ENCODE measurements at regions not wholly inside any gene's neighbourhood (a gene's known extent, or its start where the extent isn't known, plus 50 kb on each side); places are given as distances from the start of the nearest gene placed in this dataset.

- in situ Hi-C loops (cut with MboI; ENCODE audit: low pct_ligation_motif_present in 1 of 4, low pct_unique_long_range_greater_than_20kb in 1 of 4, low sequenced_read_pairs in 3 of 4), result no loop called here
These were observed 250.5 kb downstream of the AUH start for GRCh38 chr9:91111226-91111625.

DNA sequence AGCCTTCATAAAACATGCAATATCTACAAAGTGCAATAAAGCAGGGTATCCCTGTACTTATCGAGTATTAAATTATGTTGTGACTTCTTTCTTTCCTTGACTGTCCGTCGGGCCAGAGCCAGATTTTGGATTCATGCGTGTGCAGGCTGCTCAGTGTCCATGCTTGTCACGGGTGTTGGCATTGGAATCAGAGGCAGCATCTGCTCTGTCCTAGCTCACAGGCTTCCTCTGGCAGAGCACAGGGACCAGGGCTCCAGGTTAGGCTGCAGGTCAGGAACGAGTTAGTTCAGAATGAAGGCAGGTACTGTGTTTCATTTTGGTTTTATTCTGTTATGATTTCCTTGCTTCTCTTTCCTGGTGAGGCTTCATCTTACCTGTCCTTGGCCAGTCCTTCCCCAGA is 249.8 kb downstream of the AUH start:
- Histone ChIP-seq H3K36me3 (no peaks in the 10 kb centered on the region), H3K4me3 (no peak overlapping the region), H3K4me1 (no peaks in the 10 kb centered on the region), H3K27me3 (peaks cover 3% of the 10 kb centered on the region), H3K27ac (no peak overlapping the region), H3K9me3 (peaks cover 11 to 13% of the 10 kb centered on the region in 2 donors)
- 72 to 94% methylated on average over 2 to 6 of the region's 6 CpGs for WGBS, 2 donors (ENCODE audit: low coverage in 1 of 2)
- intact Hi-C loops (cut with DNase I; ENCODE audit: low total_unique reads) (loop anchor here (10.0 kb wide), 1 partner anchor 67 kb away; no protein-coding TSS in a partner anchor), in situ Hi-C loops (cut with MboI; ENCODE audit: low pct_ligation_motif_present in 1 of 4, low pct_unique_long_range_greater_than_20kb in 1 of 4, low sequenced_read_pairs in 3 of 4) (no loop called here)
- no peak for TF ChIP-seq POLR2A (IDR thresholded peaks at IDR 0.05)
- TF ChIP-seq CTCF (IDR thresholded peaks at IDR 0.05), result no peak
- TF ChIP-seq EP300 (IDR thresholded peaks at IDR 0.05; ENCODE audit: low read depth), result no peak
- TF ChIP-seq POLR2AphosphoS5 (IDR thresholded peaks at IDR 0.05), result no peak
- no peak for DNase-seq

More at GRCh38 chr9:91111226-91111625, 250.5 kb downstream of the AUH start:
- no peak for TF ChIP-seq POLR2AphosphoS5 (IDR thresholded peaks at IDR 0.05)
- no peak for TF ChIP-seq POLR2A (IDR thresholded peaks at IDR 0.05)
- no peak for TF ChIP-seq CTCF (IDR thresholded peaks at IDR 0.05)
- no peak for TF ChIP-seq EP300 (IDR thresholded peaks at IDR 0.05; ENCODE audit: low read depth)
- no peak overlapping the region for H3K4me3 ChIP-seq
- no peaks in the 10 kb centered on the region for H3K36me3 ChIP-seq
- no peaks in the 10 kb centered on the region for H3K4me1 ChIP-seq
- no peak for DNase-seq
- no peak overlapping the region for H3K27ac ChIP-seq
- peaks cover under 1% of the 10 kb centered on the region for H3K27me3 ChIP-seq
- intact Hi-C loops (cut with DNase I; ENCODE audit: low total_unique reads), result loop anchor here (10.0 kb wide), 1 partner anchor 66 kb away; no protein-coding TSS in a partner anchor
- peaks cover 11 to 13% of the 10 kb centered on the region in 2 donors for H3K9me3 ChIP-seq

DNA sequence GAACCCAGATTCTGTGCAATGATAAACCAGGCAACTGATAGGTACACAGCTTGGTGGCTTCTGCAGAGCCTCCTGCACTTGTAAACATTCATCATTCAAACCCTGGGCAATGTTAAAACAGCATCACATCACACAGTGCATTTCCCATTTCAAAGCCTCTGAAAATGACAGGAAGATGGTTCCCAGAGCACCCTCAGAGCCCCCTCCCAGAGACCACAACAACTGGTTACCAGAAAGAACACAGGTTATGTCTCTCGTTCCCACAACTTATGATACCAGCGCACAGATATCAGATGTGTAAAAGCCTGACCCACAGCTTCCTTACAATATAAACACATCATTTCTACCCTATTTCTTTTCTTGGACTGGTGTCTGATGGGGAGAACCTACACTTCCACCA is 248.7 kb downstream of the AUH start:
- H3K9me3 ChIP-seq, result peaks cover 11 to 13% of the 10 kb centered on the region in 2 donors
- TF ChIP-seq POLR2A (IDR thresholded peaks at IDR 0.05), result no peak
- TF ChIP-seq POLR2AphosphoS5 (IDR thresholded peaks at IDR 0.05), result no peak
- TF ChIP-seq EP300 (IDR thresholded peaks at IDR 0.05; ENCODE audit: low read depth), result no peak
- TF ChIP-seq CTCF (IDR thresholded peaks at IDR 0.05), result no peak
- peaks cover 0 to 7% (median 5%) of the 10 kb centered on the region in 4 donors for H3K4me1 ChIP-seq
- peaks cover 3% of the 10 kb centered on the region for H3K27me3 ChIP-seq
- DNase-seq, result no peak
- in situ Hi-C loops (cut with MboI; ENCODE audit: low pct_ligation_motif_present in 1 of 4, low pct_unique_long_range_greater_than_20kb in 1 of 4, low sequenced_read_pairs in 3 of 4), result no loop called here
- WGBS, 2 donors (ENCODE audit: low coverage in 1 of 2), result 83% methylated on average over 2 of the region's 2 CpGs
- H3K36me3 ChIP-seq, result no peaks in the 10 kb centered on the region
- no peak overlapping the region for H3K27ac ChIP-seq
- H3K4me3 ChIP-seq, result no peak overlapping the region
- intact Hi-C loops (cut with DNase I; ENCODE audit: low total_unique reads), result loop anchor here (10.0 kb wide), 1 partner anchor 68 kb away; no protein-coding TSS in a partner anchor

DNA sequence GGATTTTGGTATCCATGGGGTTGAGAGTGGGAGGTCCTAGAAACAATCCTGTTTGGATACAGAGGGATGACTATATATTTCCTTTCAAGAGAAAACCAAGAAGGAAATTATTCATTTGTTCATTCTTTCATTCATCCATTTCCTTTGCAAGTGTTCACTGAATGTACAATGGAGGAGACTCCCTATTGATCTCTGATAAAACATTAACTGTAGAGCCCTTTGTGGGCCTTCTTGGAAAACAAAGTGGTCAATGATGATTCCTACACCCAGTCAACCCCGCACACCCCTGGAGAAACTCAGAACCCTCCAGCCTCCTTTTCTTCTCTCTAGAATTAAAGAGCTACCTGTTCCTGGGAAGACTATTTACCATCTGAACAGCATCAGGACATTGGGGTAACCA is 247.3 kb downstream of the AUH start:
- no peak for DNase-seq
- Histone ChIP-seq H3K4me3 (no peak overlapping the region), H3K27ac (no peak overlapping the region), H3K36me3 (no peaks in the 10 kb centered on the region), H3K4me1 (peaks cover 0 to 21% (median 14%) of the 10 kb centered on the region in 4 donors), H3K9me3 (peaks cover 11 to 13% of the 10 kb centered on the region in 2 donors), H3K27me3 (peaks cover 3% of the 10 kb centered on the region)
- in situ Hi-C loops (cut with MboI; ENCODE audit: low pct_ligation_motif_present in 1 of 4, low pct_unique_long_range_greater_than_20kb in 1 of 4, low sequenced_read_pairs in 3 of 4) (no loop called here), intact Hi-C loops (cut with DNase I; ENCODE audit: low total_unique reads) (loop anchor here (10.0 kb wide), 1 partner anchor 70 kb away; no protein-coding TSS in a partner anchor)
- TF ChIP-seq CTCF (IDR thresholded peaks at IDR 0.05) (no peak), EP300 (IDR thresholded peaks at IDR 0.05; ENCODE audit: low read depth) (no peak), POLR2AphosphoS5 (IDR thresholded peaks at IDR 0.05) (no peak), POLR2A (IDR thresholded peaks at IDR 0.05) (no peak)
- 97% methylated on average over 1 of the region's 1 CpG; no CpG with 5 or more reads in 1 of the 2 donors for WGBS, 2 donors (ENCODE audit: low coverage in 1 of 2)

Data from transverse colon (tissue), 4 donors.